H1 (cell line): ENCODE measurements at regions not wholly inside any gene's neighbourhood (a gene's known extent, or its start where the extent isn't known, plus 50 kb on each side); places are given as distances from the start of the nearest gene placed in this dataset.

ENCODE experiments used
- CTCF ChIA-PET: fragments of 300-600 bp; sonication (Branson Sonifier 250); formaldehyde crosslinking; loops from one replicate; lab custom pipeline; 2021; ENCODE audit not compliant: partially characterized antibody; lab: Charles Lee
- POLR2A ChIA-PET: fragments of 300-600 bp; sonication (Branson Sonifier 250); formaldehyde crosslinking; loops from one replicate; lab custom pipeline; 2021; ENCODE audit warnings: inconsistent platforms; ENCODE audit not compliant: partially characterized antibody; lab: Charles Lee
- DNase-seq, 2 experiments: peaks; one replicate each; pipeline versions ENCODE4 v3.0.0 to v3.0.0-alpha.2; 2010 to 2022; ENCODE audit warnings: low spot score in 2 of 2, low read depth in 1 of 2, mixed read lengths in 1 of 2
- FAIRE-seq: peaks from 2 replicates; lab custom pipeline; 2011; peaks lifted over from hg19 to GRCh38; lab: Jason Lieb, UNC
- H2AFZ ChIP-seq: 2 replicates; pipeline ENCODE4 v1.8.1; 2012; ENCODE audit warnings: low read length, inconsistent platforms
- H2AK5ac ChIP-seq: 2 replicates; pipeline ENCODE4 v1.6.1; 2013; ENCODE audit warnings: low read depth, low read length
- H2BK120ac ChIP-seq: replicated peaks from 2 replicates; pipeline ENCODE3; 2013; ENCODE audit warnings: low read depth, low read length, inconsistent platforms
- H2BK12ac ChIP-seq: 2 replicates; pipeline ENCODE4 v1.6.1; 2013; ENCODE audit warnings: low read depth, low read length
- H2BK15ac ChIP-seq: 2 replicates; pipeline ENCODE4 v1.6.1; 2013; ENCODE audit warnings: low read length
- H2BK20ac ChIP-seq: 2 replicates; pipeline ENCODE4 v1.6.1; 2013; ENCODE audit warnings: low read length
- H2BK5ac ChIP-seq: 2 replicates; pipeline ENCODE4 v1.6.1; 2013; ENCODE audit warnings: low read depth, low read length
- H3K14ac ChIP-seq: 2 replicates; pipeline ENCODE4 v1.6.1; 2013; ENCODE audit warnings: inconsistent platforms; ENCODE audit not compliant: insufficient read length
- H3K18ac ChIP-seq: 2 replicates; pipeline ENCODE4 v1.6.1; 2013; ENCODE audit warnings: low read length; ENCODE audit errors: extremely low read depth
- H3K23ac ChIP-seq: 2 replicates; pipeline ENCODE4 v1.6.1; 2013; ENCODE audit warnings: inconsistent platforms; ENCODE audit not compliant: insufficient read length
- H3K23me2 ChIP-seq: 2 replicates; pipeline ENCODE4 v1.6.1; 2013; ENCODE audit warnings: low read depth, low read length
- H3K27ac ChIP-seq: 2 replicates; pipeline ENCODE4 v1.6.1; 2011; ENCODE audit warnings: low read depth, low read length, inconsistent platforms
- H3K27me3 ChIP-seq, 4 experiments: replicated peaks in 1 of 4; 1 replicate in 1 of 4; 2 replicates in 3 of 4; pipeline versions ENCODE4 v1.6.1 to v1.8.1; 2011 to 2013; ENCODE audit warnings: low read length in 3 of 4, mild to moderate bottlenecking in 3 of 4, inconsistent platforms in 2 of 4, mixed read lengths in 2 of 4, moderate library complexity in 1 of 4; ENCODE audit not compliant: control insufficient read depth in 3 of 4, insufficient read depth in 3 of 4; ENCODE audit errors: extremely low read depth in 1 of 4
- H3K36me3 ChIP-seq, 4 experiments: 2 replicates each; pipeline versions ENCODE4 v1.6.1 to v1.8.1; 2011 to 2013; ENCODE audit warnings: mild to moderate bottlenecking in 4 of 4, low read length in 3 of 4, moderate library complexity in 2 of 4, control low read depth in 1 of 4, inconsistent platforms in 1 of 4; ENCODE audit not compliant: insufficient read depth in 4 of 4, control insufficient read depth in 2 of 4
- H3K4ac ChIP-seq: replicated peaks from 2 replicates; pipeline ENCODE3; 2013; ENCODE audit warnings: low read length, low read depth, mixed read lengths, inconsistent platforms; ENCODE audit not compliant: insufficient read length
- H3K4me1 ChIP-seq, 4 experiments: replicated peaks in 1 of 4; 1 replicate in 1 of 4; 2 replicates in 3 of 4; pipeline versions ENCODE4 v1.6.1 to v1.8.1; 2011 to 2013; ENCODE audit warnings: low read length in 3 of 4, inconsistent platforms in 2 of 4, mixed read lengths in 1 of 4; ENCODE audit not compliant: insufficient read depth in 4 of 4, control insufficient read depth in 3 of 4
- H3K4me2 ChIP-seq, 2 experiments: 2 replicates each; pipeline versions ENCODE4 v1.6.1 to v1.8.1; 2011 to 2013; ENCODE audit warnings: low read depth in 2 of 2, low read length in 2 of 2, control low read depth in 1 of 2, inconsistent platforms in 1 of 2, mild to moderate bottlenecking in 1 of 2; ENCODE audit not compliant: insufficient read depth in 1 of 2
- H3K4me3 ChIP-seq, 4 experiments: fragments of 200-600, 300-600 bp in 1 of 4; sonication (generic), shearing (Covaris generic), sonication (Bioruptor Twin) in 1 of 4; 2 replicates each; pipeline versions ENCODE4 v1.5.1 to v1.8.1; 2011 to 2016; ENCODE audit warnings: low read length in 4 of 4, low read depth in 3 of 4, control low read depth in 2 of 4, inconsistent platforms in 2 of 4, mild to moderate bottlenecking in 2 of 4, mixed read lengths in 1 of 4, moderate library complexity in 1 of 4; ENCODE audit not compliant: insufficient read depth in 2 of 4; ENCODE audit errors: extremely low read depth in 1 of 4
- H3K56ac ChIP-seq: replicated peaks from 2 replicates; pipeline ENCODE3; 2013; ENCODE audit warnings: low read depth, mild to moderate bottlenecking, mixed read lengths, low read length, inconsistent platforms; ENCODE audit not compliant: insufficient read length
- H3K79me1 ChIP-seq: 2 replicates; pipeline ENCODE4 v1.6.1; 2013; ENCODE audit warnings: low read depth, low read length, control low read depth
- H3K79me2 ChIP-seq, 2 experiments: 2 replicates each; pipeline versions ENCODE4 v1.6.1 to v1.8.1; 2012 to 2013; ENCODE audit warnings: low read length in 2 of 2, mild to moderate bottlenecking in 2 of 2, inconsistent platforms in 1 of 2; ENCODE audit not compliant: insufficient read depth in 2 of 2, control insufficient read depth in 1 of 2
- H3K9ac ChIP-seq, 4 experiments: replicated peaks in 1 of 4; 1 replicate in 1 of 4; 2 replicates in 3 of 4; pipeline versions ENCODE4 v1.6.1 to v1.8.1; 2011 to 2013; ENCODE audit warnings: low read depth in 3 of 4, low read length in 3 of 4, control low read depth in 2 of 4, mild to moderate bottlenecking in 2 of 4, moderate library complexity in 2 of 4, inconsistent platforms in 1 of 4; ENCODE audit errors: extremely low read depth in 1 of 4
- H3K9me3 ChIP-seq, 2 experiments: 2 replicates each; pipeline versions ENCODE4 v1.6.1 to v1.8.1; 2012 to 2013; ENCODE audit warnings: mild to moderate bottlenecking in 2 of 2, moderate library complexity in 2 of 2, control low read depth in 1 of 2, inconsistent platforms in 1 of 2, low read depth in 1 of 2, low read length in 1 of 2, mixed read lengths in 1 of 2; ENCODE audit not compliant: insufficient read depth in 2 of 2
- H4K20me1 ChIP-seq, 2 experiments: replicated peaks in 1 of 2; 2 replicates each; pipeline versions ENCODE3 to v1.8.1; 2011 to 2013; ENCODE audit warnings: inconsistent platforms in 2 of 2, low read length in 2 of 2, mild to moderate bottlenecking in 1 of 2; ENCODE audit not compliant: insufficient read depth in 2 of 2, control insufficient read depth in 1 of 2
- H4K5ac ChIP-seq: 2 replicates; pipeline ENCODE4 v1.6.1; 2013; ENCODE audit warnings: low read length, low read depth, mixed read lengths, inconsistent platforms; ENCODE audit not compliant: insufficient read length
- H4K8ac ChIP-seq: 2 replicates; pipeline ENCODE4 v1.8.0; 2013; ENCODE audit warnings: mild to moderate bottlenecking, moderate library complexity, low read length, inconsistent platforms; ENCODE audit not compliant: insufficient read depth; ENCODE audit errors: extremely low read depth
- H4K91ac ChIP-seq: replicated peaks from 2 replicates; pipeline ENCODE3; 2013; ENCODE audit warnings: low read length, mixed read lengths, inconsistent platforms; ENCODE audit not compliant: insufficient read length
- HDAC2 ChIP-seq, 2 experiments: fragments of 300-600 bp in 1 of 2; sonication (generic) in 1 of 2; IDR thresholded peaks; 2 replicates each; pipeline ENCODE4 v1.6.1; 2011 to 2012; ENCODE audit warnings: low read depth in 2 of 2, low read length in 2 of 2, mild to moderate bottlenecking in 2 of 2, moderate library complexity in 2 of 2, borderline replicate concordance in 1 of 2, inconsistent platforms in 1 of 2
- HDAC6 ChIP-seq: IDR thresholded peaks from one replicate; pipeline ENCODE4 v1.7.1; 2012; ENCODE audit warnings: low read depth, mild to moderate bottlenecking, inconsistent platforms, low read length, moderate library complexity
- WGBS, 2 experiments: shearing (Covaris generic) in 1 of 2; methylation state at CpG; one replicate each; pipeline versions ENCODE4 v1.1.6 to v1.1.7; 2013 to 2015; ENCODE audit warnings: low lambda C conversion rate in 2 of 2, mixed read lengths in 2 of 2, inconsistent platforms in 1 of 2, low coverage in 1 of 2, missing lambda C conversion rate in 1 of 2; ENCODE audit not compliant: insufficient replicate concordance in 2 of 2, insufficient coverage in 1 of 2, insufficient read length in 1 of 2; ENCODE audit errors: extremely low coverage in 1 of 2, missing lambda C conversion rate in 1 of 2; 5-methylcytosine and 5-hydroxymethylcytosine counted together

GRCh38 chr11:26025676-26026075 lies 306.3 kb upstream of the ANO3 start:
- Histone ChIP-seq H4K8ac (no peak overlapping the region), H3K79me2 (no peaks in the 10 kb centered on the region), H2BK12ac (no peak overlapping the region), H3K4ac (no peak overlapping the region), H3K23me2 (no peaks in the 10 kb centered on the region), H3K4me2 (no peak overlapping the region), H3K4me1 (no peaks in the 10 kb centered on the region), H2AK5ac (no peak overlapping the region), H2AFZ (no peak overlapping the region), H2BK20ac (no peak overlapping the region), H3K36me3 (no peaks in the 10 kb centered on the region), H4K20me1 (no peaks in the 10 kb centered on the region), H2BK5ac (no peak overlapping the region), H3K79me1 (no peaks in the 10 kb centered on the region), H3K18ac (no peak overlapping the region), H3K14ac (no peak overlapping the region), H4K91ac (no peak overlapping the region), H3K4me3 (no peak overlapping the region), H3K56ac (no peak overlapping the region), H2BK120ac (no peak overlapping the region), H3K9me3 (no peaks in the 10 kb centered on the region), H3K23ac (no peak overlapping the region), H2BK15ac (no peak overlapping the region), H3K27me3 (no peaks in the 10 kb centered on the region), H3K9ac (no peak overlapping the region), H4K5ac (no peak overlapping the region), H3K27ac (no peak overlapping the region)
- ChIA-PET POLR2A (no interaction called here), CTCF (no interaction called here)
- DNase-seq (no peak), FAIRE-seq (no peak)
- 100% methylated on average over 2 of the region's 2 CpGs; no CpG with 5 or more reads in 1 of the 2 experiments for WGBS, 2 experiments
- no peak for TF ChIP-seq HDAC2 (IDR thresholded peaks at IDR 0.05; ENCODE audit: borderline replicate concordance in 1 of 2, low read depth in 2 of 2, low read length in 2 of 2)
- TF ChIP-seq HDAC6, result no peak
